ENCODE measurements at regions not wholly inside any gene's neighbourhood (a gene's known extent, or its start where the extent isn't known, plus 50 kb on each side); places are given as distances from the start of the nearest gene placed in this dataset.

DNA sequence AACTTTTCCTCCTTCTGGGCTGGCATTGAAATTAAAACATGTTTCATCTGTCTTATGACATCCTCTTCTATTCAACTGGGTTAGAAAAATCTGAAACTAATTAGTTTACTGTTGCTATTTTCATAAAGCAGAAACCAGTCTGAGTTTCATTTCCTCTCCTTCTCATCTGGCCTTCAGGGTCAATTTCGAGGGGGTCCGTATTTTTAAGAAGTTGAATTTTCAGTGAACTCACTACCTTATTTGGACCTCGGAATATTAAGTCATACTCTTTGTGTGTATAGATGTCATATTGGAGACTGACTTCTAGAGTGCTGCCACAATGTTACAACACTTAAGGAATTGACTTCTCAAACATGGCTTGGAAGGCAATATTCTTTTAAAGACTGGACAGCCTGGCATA is 485.9 kb downstream of the SQOR start:
- Mint-ChIP-seq H3K4me3 (no peak overlapping the region), H3K27ac (no peak overlapping the region), H3K36me3 (ENCODE audit: insufficient read depth in 2 of 2) (no peaks in the 10 kb centered on the region), H3K4me1 (ENCODE audit: low read depth) (no peaks in the 10 kb centered on the region), H3K27me3 (ENCODE audit: low read depth) (no peaks in the 10 kb centered on the region), H3K9me3 (peaks cover 7 to 12% of the 10 kb centered on the region in 2 donors)
- DNase-seq (no peak), ATAC-seq (replicated peaks in 1 of 2) (no peak)

- no peaks in the 10 kb centered on the region for H3K4me1 Mint-ChIP-seq (ENCODE audit: low read depth)
- H3K4me3 Mint-ChIP-seq, result no peak overlapping the region
- DNase-seq, result no peak
- no peaks in the 10 kb centered on the region for H3K36me3 Mint-ChIP-seq (ENCODE audit: insufficient read depth in 2 of 2)
- ATAC-seq (replicated peaks in 1 of 2), result no peak
- H3K9me3 Mint-ChIP-seq, result peaks cover 7 to 12% of the 10 kb centered on the region in 2 donors
- no peaks in the 10 kb centered on the region for H3K27me3 Mint-ChIP-seq (ENCODE audit: low read depth)
- H3K27ac Mint-ChIP-seq, result no peak overlapping the region
These were observed 486.6 kb downstream of the SQOR start for GRCh38 chr15:46121441-46121840.

DNA sequence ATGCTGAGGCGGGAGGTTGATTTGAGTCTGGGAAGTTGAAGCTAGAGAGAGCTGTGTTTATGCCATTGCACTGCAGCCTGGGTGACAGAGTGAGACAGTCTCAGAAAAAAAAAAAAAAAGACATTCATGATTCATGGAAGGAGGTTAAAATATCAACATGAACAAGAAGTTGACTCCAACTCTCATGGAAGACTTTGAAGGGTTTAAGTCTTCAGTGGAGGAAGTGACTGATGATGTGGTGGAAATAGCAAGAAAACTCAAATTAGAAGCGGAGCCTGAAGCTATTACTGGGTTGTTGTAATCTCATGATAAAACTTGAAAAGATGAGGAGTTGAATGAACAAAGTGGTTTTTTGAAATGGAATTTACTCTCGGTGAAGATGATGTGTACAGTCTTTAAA is 491.8 kb downstream of the SQOR start:
- no peak for DNase-seq
- Mint-ChIP-seq H3K27ac (no peak overlapping the region), H3K27me3 (ENCODE audit: low read depth) (no peaks in the 10 kb centered on the region), H3K36me3 (ENCODE audit: insufficient read depth in 2 of 2) (no peaks in the 10 kb centered on the region), H3K4me1 (ENCODE audit: low read depth) (no peaks in the 10 kb centered on the region), H3K4me3 (no peak overlapping the region), H3K9me3 (peaks cover 4 to 13% of the 10 kb centered on the region in 2 donors)
- ATAC-seq (replicated peaks in 1 of 2), result no peak

DNA sequence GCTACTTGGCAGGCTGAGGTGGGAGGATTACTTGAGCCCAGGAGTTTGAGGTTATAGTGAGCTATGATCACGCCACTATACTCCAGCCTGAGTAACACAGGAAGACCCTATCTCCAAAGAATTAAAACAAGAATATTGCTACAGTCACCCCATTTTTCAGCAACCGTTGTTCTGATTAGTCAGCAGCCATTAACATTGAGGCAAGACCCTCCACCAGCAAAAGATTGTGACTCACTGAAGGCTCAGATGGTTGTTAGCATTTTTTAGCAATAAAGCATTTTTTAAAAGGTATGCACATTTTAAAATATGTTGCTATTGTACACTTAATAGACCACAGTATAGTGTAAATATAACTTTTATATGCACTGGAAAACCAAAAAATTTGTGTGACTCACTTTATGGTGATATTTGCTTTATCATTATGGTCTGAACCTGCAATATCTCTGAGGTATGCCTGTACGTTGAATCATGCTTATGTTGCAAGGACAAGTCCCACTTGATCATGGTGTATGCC is 492.6 kb downstream of the SQOR start:
- Mint-ChIP-seq H3K27ac (no peak overlapping the region), H3K4me3 (no peak overlapping the region), H3K27me3 (ENCODE audit: low read depth) (no peaks in the 10 kb centered on the region), H3K9me3 (peaks cover 9 to 13% of the 10 kb centered on the region in 2 donors), H3K36me3 (ENCODE audit: insufficient read depth in 2 of 2) (no peaks in the 10 kb centered on the region), H3K4me1 (ENCODE audit: low read depth) (no peaks in the 10 kb centered on the region)
- ATAC-seq (replicated peaks in 1 of 2) (no peak), DNase-seq (no peak)

DNA sequence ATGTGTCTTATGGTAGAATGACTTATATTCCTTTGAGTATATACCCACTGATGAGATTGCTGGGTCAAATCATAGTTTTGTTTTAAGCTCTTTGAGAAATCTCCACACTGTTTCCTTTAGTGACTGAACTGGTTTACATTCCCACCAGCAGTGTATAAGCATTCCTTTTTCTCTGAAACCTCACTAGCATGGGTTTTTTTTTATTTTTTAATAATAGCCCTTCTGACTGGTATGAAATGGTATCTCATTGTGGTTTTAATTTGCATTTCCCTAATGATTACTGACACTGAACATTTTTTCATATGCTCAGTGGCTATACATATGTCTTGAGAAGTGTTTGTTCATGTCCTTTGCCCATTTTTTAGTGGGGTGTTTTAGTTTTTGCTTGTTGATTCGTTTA is 494.3 kb downstream of the SQOR start:
- no peak for ATAC-seq (replicated peaks in 1 of 2)
- H3K27me3 Mint-ChIP-seq (ENCODE audit: low read depth), result no peaks in the 10 kb centered on the region
- no peaks in the 10 kb centered on the region for H3K36me3 Mint-ChIP-seq (ENCODE audit: insufficient read depth in 2 of 2)
- peaks cover 5 to 6% of the 10 kb centered on the region in 2 donors for H3K9me3 Mint-ChIP-seq
- no peak overlapping the region for H3K4me3 Mint-ChIP-seq
- no peaks in the 10 kb centered on the region for H3K4me1 Mint-ChIP-seq (ENCODE audit: low read depth)
- no peak overlapping the region for H3K27ac Mint-ChIP-seq
- no peak for DNase-seq

DNA sequence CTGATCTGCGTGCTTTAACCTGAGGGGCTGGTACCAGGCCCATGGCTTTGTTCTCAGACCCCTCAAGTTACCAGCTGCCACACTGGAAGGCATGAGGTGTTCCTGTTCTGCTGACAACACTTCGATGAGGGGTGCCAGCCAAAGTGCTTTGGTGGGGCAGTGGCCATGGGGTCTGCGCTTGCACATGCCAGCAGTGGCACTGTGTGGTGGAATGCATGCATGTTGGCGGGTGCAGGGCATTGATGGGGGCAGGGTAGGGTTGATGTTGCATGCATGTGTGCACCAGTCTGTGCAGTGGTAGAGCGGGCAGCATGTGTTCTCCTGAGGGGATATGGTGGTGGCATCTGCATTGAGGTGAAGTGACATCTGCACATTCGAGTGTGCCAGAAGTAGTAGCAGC is 497.0 kb downstream of the SQOR start:
- H3K4me1 Mint-ChIP-seq (ENCODE audit: low read depth), result no peaks in the 10 kb centered on the region

GRCh38 chr15:46137443-46137842 is 502.6 kb downstream of the SQOR start:
- ATAC-seq (replicated peaks in 1 of 2), result no peak
- Mint-ChIP-seq H3K27me3 (ENCODE audit: low read depth) (no peaks in the 10 kb centered on the region), H3K27ac (no peak overlapping the region), H3K36me3 (ENCODE audit: insufficient read depth in 2 of 2) (peaks cover 0 to 4% of the 10 kb centered on the region in 2 donors), H3K4me3 (no peak overlapping the region), H3K9me3 (peaks cover 4 to 12% of the 10 kb centered on the region in 2 donors), H3K4me1 (ENCODE audit: low read depth) (no peaks in the 10 kb centered on the region)
- no peak for DNase-seq

More for the DNA sequence above, 497.0 kb downstream of the SQOR start:
- Mint-ChIP-seq H3K9me3 (peaks cover 10 to 15% of the 10 kb centered on the region in 2 donors), H3K4me3 (no peak overlapping the region), H3K36me3 (ENCODE audit: insufficient read depth in 2 of 2) (peaks cover 0 to 4% of the 10 kb centered on the region in 2 donors), H3K27me3 (ENCODE audit: low read depth) (no peaks in the 10 kb centered on the region), H3K27ac (no peak overlapping the region)
- no peak for DNase-seq
- ATAC-seq (replicated peaks in 1 of 2), result no peak

- no peaks in the 10 kb centered on the region for H3K36me3 Mint-ChIP-seq (ENCODE audit: insufficient read depth in 2 of 2)
These were observed 511.2 kb downstream of the SQOR start for GRCh38 chr15:46146002-46146401.

GRCh38 chr15:46146915-46147314 is 512.1 kb downstream of the SQOR start:
- no peak for DNase-seq
- no peaks in the 10 kb centered on the region for H3K4me1 Mint-ChIP-seq (ENCODE audit: low read depth)
- H3K36me3 Mint-ChIP-seq (ENCODE audit: insufficient read depth in 2 of 2), result no peaks in the 10 kb centered on the region
- H3K9me3 Mint-ChIP-seq, result no peaks in the 10 kb centered on the region
- H3K4me3 Mint-ChIP-seq, result no peak overlapping the region
- ATAC-seq (replicated peaks in 1 of 2), result no peak
- H3K27ac Mint-ChIP-seq, result no peak overlapping the region
- H3K27me3 Mint-ChIP-seq (ENCODE audit: low read depth), result no peaks in the 10 kb centered on the region

More at GRCh38 chr15:46146002-46146401, 511.2 kb downstream of the SQOR start:
- H3K27me3 Mint-ChIP-seq (ENCODE audit: low read depth), result no peaks in the 10 kb centered on the region
- no peaks in the 10 kb centered on the region for H3K4me1 Mint-ChIP-seq (ENCODE audit: low read depth)
- H3K4me3 Mint-ChIP-seq, result no peak overlapping the region
- H3K9me3 Mint-ChIP-seq, result no peaks in the 10 kb centered on the region
- H3K27ac Mint-ChIP-seq, result no peak overlapping the region
- no peak for DNase-seq
- no peak for ATAC-seq (replicated peaks in 1 of 2)

DNA sequence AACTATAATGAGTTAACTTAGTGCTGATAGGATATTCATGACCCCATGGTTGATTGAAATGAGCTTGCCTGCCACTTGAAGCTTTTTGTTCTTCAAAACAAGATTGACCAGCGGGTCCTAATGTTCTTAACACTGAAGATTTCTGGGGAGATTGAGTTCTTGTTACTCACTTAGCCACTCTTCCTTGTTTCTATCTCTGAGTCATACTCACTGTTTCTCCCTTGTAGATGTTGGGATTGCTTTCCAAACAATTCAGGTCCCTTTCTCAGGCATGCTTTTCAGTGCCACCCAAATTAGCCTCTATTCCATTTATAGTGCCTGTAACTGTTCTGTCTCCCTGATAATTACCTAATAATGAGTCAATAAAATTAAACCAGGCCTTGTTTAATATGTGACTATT is 517.0 kb downstream of the SQOR start:
- peaks cover 0 to 2% of the 10 kb centered on the region in 2 donors for H3K9me3 Mint-ChIP-seq
- H3K36me3 Mint-ChIP-seq (ENCODE audit: insufficient read depth in 2 of 2), result no peaks in the 10 kb centered on the region
- H3K27me3 Mint-ChIP-seq (ENCODE audit: low read depth), result no peaks in the 10 kb centered on the region
- no peak for DNase-seq
- no peak overlapping the region for H3K4me3 Mint-ChIP-seq
- no peak for ATAC-seq (replicated peaks in 1 of 2)
- no peak overlapping the region for H3K27ac Mint-ChIP-seq
- H3K4me1 Mint-ChIP-seq (ENCODE audit: low read depth), result no peaks in the 10 kb centered on the region

DNA sequence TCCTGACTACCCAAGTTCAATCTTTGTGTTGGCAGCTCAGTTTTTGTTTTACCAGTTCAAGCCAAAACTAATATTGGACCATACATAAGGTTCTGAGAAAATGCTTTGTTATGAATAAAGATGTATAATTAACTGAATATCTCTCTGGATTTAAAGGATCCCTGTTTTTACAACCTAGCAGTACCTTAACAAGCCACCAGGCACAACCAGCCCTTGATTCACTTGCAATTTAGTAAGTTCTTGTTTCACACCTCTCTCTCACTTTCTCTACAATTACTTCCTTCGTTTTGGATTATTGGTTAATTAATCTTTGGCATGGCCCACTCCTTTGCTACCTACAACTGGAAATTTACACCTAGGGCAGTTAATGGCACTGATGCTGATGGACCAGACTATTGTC is 531.9 kb downstream of the SQOR start:
- no peaks in the 10 kb centered on the region for H3K4me1 Mint-ChIP-seq (ENCODE audit: low read depth)
- H3K9me3 Mint-ChIP-seq, result peaks cover 1 to 5% of the 10 kb centered on the region in 2 donors
- no peak overlapping the region for H3K27ac Mint-ChIP-seq
- H3K27me3 Mint-ChIP-seq (ENCODE audit: low read depth), result no peaks in the 10 kb centered on the region
- DNase-seq (no peak), ATAC-seq (replicated peaks in 1 of 2) (no peak)
- H3K4me3 Mint-ChIP-seq, result no peak overlapping the region
- no peaks in the 10 kb centered on the region for H3K36me3 Mint-ChIP-seq (ENCODE audit: insufficient read depth in 2 of 2)

- Mint-ChIP-seq H3K9me3 (peaks cover 0 to 2% of the 10 kb centered on the region in 2 donors), H3K36me3 (ENCODE audit: insufficient read depth in 2 of 2) (no peaks in the 10 kb centered on the region), H3K27me3 (ENCODE audit: low read depth) (no peaks in the 10 kb centered on the region), H3K4me1 (ENCODE audit: low read depth) (no peaks in the 10 kb centered on the region), H3K4me3 (no peak overlapping the region), H3K27ac (no peak overlapping the region)
- ATAC-seq (replicated peaks in 1 of 2) (no peak), DNase-seq (no peak)
These were observed 535.5 kb downstream of the SQOR start for GRCh38 chr15:46170326-46170725.

GRCh38 chr15:46174122-46174521 is 539.3 kb downstream of the SQOR start:
- peaks cover 0 to 8% of the 10 kb centered on the region in 2 donors for H3K9me3 Mint-ChIP-seq
- no peak overlapping the region for H3K27ac Mint-ChIP-seq
- H3K36me3 Mint-ChIP-seq (ENCODE audit: insufficient read depth in 2 of 2), result no peaks in the 10 kb centered on the region
- H3K4me1 Mint-ChIP-seq (ENCODE audit: low read depth), result no peaks in the 10 kb centered on the region
- DNase-seq, result no peak
- no peak for ATAC-seq (replicated peaks in 1 of 2)
- no peak overlapping the region for H3K4me3 Mint-ChIP-seq
- H3K27me3 Mint-ChIP-seq (ENCODE audit: low read depth), result no peaks in the 10 kb centered on the region

DNA sequence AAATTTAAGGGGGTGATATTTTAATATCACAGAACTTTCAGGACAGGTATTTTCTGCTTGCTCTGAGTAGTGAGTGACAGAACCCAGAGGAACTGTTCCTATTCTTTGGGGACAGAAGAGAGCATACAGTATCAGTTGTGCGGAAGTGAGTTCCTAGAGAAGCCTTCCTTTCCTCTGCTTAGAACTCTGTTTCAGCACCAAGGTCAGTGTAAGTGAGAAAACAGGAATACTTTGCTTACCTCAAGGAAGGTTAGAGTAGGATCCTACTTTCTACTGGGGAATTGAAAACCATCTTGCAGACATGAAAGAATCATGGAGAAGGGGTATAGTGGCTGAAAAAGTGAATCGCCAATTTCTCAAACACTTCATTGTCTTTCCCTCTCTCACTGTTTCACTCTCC is 542.4 kb downstream of the SQOR start:
- Mint-ChIP-seq H3K36me3 (ENCODE audit: insufficient read depth in 2 of 2) (no peaks in the 10 kb centered on the region), H3K4me1 (ENCODE audit: low read depth) (no peaks in the 10 kb centered on the region), H3K4me3 (no peak overlapping the region), H3K27ac (no peak overlapping the region), H3K27me3 (ENCODE audit: low read depth) (no peaks in the 10 kb centered on the region), H3K9me3 (peaks cover 1 to 8% of the 10 kb centered on the region in 2 donors)
- DNase-seq, result no peak
- no peak for ATAC-seq (replicated peaks in 1 of 2)
